Activated T-cell treated with anti-CD3 and anti-CD28 coated beads, Interleukin-2, amount 50 U/mL, for 48 hours (primary cell): ENCODE measurements at regions not wholly inside any gene's neighbourhood (a gene's known extent, or its start where the extent isn't known, plus 50 kb on each side); places are given as distances from the start of the nearest gene placed in this dataset.
"Not testable (repeated sequence)": the region's sequence is repeated elsewhere in the genome, so short reads cannot be mapped to it uniquely, and the experiment has no call there.

ENCODE experiments used
- DNase-seq, 2 experiments: peaks; one replicate each; pipeline ENCODE4 v3.0.0-alpha.2; 2020

- no peak for DNase-seq
Observed at GRCh38 chr12:114500775-114501473, 95.0 kb upstream of the TBX5 start.

GRCh38 chr12:114500131-114500530 is 94.2 kb upstream of the TBX5 start:
- no peak for DNase-seq

DNA sequence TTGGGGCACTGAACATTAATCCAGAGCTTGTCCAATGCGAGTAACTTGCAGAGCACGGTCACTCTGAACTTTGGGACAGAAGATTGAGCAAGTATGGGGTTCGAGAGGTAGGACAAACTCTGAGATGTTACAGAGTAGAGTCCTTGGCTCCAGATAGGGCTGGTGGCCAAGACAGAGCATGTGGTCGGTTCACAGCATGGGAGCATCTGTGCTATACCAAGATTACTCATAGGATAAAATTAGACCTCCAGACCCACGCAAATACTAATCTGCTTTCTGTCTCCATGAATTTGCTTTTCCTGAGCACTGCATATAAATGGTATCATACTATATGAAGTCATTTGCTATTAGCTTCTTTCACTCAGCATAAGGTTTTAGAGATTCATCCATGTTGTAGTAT is 93.4 kb upstream of the TBX5 start:
- no peak for DNase-seq

- no peak for DNase-seq
Observed at GRCh38 chr12:114491916-114492315, 86.0 kb upstream of the TBX5 start.

DNA sequence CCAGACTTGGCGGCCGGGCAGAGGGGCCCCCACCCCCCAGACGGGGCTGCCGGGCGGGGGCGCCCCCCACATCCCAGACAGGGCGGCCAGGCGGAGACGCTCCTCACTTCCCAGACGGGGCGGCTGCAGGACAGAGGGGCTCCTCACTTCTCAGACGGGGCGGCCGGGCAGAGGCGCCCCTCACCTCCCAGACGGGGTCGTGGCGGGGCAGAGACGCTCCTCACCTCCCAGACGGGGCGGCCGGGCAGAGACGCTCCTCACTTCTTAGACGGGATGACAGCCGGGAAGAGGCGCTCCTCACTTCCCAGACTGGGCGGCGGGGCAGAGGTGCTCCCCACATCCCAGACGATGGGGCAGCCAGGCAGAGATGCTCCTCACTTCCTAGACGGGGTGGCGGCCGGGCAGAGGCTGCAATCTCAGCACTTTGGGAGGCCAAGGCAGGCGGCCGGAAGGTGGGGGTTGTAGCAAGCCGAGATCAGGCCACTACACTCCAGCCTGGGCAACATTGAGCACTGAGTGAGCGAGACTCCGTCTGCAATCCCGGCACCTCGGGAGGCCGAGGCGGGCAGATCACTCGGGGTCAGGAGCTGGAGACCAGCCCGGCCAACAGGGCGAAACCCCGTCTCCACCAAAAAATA is 79.0 kb upstream of the TBX5 start:
- DNase-seq, result not testable (repeated sequence)

GRCh38 chr12:114483996-114484395 is 78.1 kb upstream of the TBX5 start:
- DNase-seq, result no peak

DNA sequence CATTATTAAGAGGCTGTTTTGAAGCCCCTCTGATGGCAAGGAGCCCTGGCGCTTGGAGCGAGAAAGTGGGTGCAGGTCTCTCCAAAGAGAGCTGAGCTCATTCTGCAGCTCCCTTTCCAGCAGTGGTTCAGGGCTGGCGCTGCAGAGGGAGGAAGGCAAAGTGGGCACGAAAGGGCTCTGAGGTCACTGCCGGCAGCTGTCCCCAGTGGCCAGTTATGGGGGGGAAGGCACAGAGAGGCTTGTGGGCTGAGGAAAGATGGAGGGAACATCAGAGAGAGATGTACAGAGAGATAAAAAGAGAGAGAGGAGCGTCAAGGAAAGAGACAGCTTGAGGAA is 75.2 kb upstream of the TBX5 start:
- DNase-seq, result no peak

- DNase-seq, result no peak
Observed at GRCh38 chr12:114480337-114481199, 74.6 kb upstream of the TBX5 start.

DNA sequence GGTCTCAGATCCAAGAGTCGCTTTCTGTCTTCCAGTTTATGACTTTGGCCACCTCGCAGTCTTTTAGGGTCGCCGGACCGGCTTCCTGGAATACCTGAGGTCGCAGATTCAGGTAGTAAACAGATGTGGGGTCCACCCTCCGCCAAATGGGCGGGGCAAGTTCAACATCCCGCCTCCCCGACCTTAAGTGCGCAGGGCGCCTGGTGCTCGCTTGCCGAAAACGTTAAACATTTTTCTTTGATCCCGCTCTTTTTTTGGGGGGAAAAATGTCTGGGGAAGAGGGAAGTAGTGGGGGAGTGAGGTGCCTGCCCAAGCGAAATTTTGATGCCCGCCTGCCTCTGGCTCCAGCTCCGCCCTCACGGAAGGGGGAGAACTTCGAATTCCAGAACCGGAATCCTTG is 73.9 kb upstream of the TBX5 start:
- no peak for DNase-seq

DNA sequence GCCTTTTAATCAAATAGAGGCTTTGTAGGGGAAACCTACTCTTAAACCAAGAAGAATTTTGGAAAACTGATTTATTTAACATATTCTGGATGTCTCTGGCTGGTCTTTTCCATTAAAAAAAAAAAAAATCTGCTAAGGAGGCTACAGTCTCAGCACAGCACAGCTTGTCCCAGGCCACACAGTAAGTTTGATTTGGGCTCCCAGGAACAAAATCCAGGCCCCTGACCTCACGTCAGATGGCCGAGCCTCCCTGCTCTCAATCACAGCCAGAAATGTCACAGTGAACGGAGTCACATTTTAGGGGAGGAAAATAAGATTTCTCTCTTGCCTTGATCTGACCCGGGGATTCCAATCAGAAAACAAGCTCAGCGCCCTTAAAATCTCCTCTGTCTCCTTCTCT is 72.9 kb upstream of the TBX5 start:
- DNase-seq, result no peak

- no peak for DNase-seq
Observed at GRCh38 chr12:114477989-114478395, 72.0 kb upstream of the TBX5 start.

DNA sequence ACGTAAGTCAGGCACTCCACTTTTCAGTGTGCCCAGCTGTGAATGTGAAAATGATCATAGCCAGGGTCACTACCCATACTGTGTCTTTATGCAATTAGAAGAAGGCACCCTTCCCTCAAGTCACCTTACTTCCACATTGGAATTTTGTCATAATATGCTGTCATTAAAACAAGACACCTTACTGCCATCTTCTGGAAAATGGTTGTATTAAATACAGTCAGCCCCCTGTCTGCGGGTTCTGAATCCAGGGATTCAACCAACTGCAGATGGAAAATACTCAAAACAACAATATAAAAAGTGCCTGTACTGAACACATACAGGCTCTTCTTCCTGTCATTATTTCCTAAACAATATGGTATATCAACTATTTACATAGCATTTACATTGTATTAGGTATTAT is 70.2 kb upstream of the TBX5 start:
- no peak for DNase-seq

GRCh38 chr12:114473717-114474116 is 67.8 kb upstream of the TBX5 start:
- no peak for DNase-seq

DNA sequence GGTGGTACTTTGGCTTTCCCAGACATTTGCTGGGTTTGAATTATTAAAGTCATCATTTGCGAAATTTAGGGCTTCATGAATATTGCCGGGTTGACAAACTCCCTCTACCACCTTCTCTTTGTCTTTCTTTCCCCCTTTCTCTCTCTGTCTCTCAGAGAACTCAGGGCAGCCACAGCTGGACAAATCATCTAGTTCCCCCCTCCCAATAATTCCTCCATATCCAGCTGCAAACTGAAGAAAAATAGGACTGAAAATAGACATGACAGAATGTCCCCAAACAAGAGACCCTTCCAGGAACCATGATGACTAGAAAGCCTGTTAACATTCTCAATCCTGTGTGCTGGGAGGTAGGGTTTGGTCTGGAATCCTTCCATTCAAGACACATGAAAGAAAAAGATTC is 67.1 kb upstream of the TBX5 start:
- DNase-seq, result no peak

DNA sequence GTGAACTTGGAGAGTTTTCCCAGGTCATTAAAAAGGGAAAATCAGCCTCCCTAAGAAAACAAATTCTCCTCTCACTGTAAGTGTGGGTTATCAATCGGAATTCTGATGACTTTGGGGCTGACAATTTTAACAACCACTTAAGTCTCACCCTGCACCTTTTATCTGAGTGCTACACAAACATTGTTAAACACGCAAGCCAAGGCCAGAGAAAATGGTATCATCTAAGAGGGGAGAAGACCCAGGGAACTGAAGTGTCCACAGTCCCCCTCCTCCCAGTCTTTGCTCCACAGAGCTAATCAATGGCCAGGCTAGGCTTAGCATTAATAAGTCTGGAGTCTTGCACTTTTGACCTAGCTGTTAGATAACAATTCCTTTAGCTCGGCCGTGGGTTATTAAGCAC is 51.7 kb upstream of the TBX5 start:
- no peak for DNase-seq
